Ovary (tissue), 3 donors: ENCODE measurements at regions not wholly inside any gene's neighbourhood (a gene's known extent, or its start where the extent isn't known, plus 50 kb on each side); places are given as distances from the start of the nearest gene placed in this dataset.

Experiments
- POLR2A ChIP-seq: fragments of 450-650 bp; IDR thresholded peaks from one replicate; pipeline ENCODE4 v1.6.1; 2017; ENCODE audit warnings: antibody characterized with exemption, mild to moderate bottlenecking, moderate library complexity
- TF ChIP-seq, protein P1 (sequence below), 3 donors: fragments of 450-650 bp in 2 of 3; fragments of 200-600 bp in 1 of 3; IDR thresholded peaks; one replicate each; pipeline versions ENCODE4 v1.5.1 to v1.8.0; 2016 to 2022; ENCODE audit warnings: antibody characterized with exemption in 3 of 3, mild to moderate bottlenecking in 1 of 3
- donor health status: DM: no; HTN: no; CAD: no.

- TF ChIP-seq POLR2A, result no peak
- TF ChIP-seq, protein P1, sequence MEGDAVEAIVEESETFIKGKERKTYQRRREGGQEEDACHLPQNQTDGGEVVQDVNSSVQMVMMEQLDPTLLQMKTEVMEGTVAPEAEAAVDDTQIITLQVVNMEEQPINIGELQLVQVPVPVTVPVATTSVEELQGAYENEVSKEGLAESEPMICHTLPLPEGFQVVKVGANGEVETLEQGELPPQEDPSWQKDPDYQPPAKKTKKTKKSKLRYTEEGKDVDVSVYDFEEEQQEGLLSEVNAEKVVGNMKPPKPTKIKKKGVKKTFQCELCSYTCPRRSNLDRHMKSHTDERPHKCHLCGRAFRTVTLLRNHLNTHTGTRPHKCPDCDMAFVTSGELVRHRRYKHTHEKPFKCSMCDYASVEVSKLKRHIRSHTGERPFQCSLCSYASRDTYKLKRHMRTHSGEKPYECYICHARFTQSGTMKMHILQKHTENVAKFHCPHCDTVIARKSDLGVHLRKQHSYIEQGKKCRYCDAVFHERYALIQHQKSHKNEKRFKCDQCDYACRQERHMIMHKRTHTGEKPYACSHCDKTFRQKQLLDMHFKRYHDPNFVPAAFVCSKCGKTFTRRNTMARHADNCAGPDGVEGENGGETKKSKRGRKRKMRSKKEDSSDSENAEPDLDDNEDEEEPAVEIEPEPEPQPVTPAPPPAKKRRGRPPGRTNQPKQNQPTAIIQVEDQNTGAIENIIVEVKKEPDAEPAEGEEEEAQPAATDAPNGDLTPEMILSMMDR (IDR thresholded peaks at IDR 0.05), result no peak
Measured at GRCh38 chr4:28009541-28009940, 1148.9 kb downstream of the STIM2 start.
